Tibial nerve (tissue), 3 donors: ENCODE measurements at regions not wholly inside any gene's neighbourhood (a gene's known extent, or its start where the extent isn't known, plus 50 kb on each side); places are given as distances from the start of the nearest gene placed in this dataset.

Experiments
- EP300 ChIP-seq, 2 donors: sonication (generic); formaldehyde crosslinking; IDR thresholded peaks; one replicate each; pipeline ENCODE4 v1.6.1; 2017; ENCODE audit warnings: antibody characterized with exemption in 2 of 2, mild to moderate bottlenecking in 1 of 2
- POLR2A ChIP-seq, 2 donors: fragments of 450-650 bp; IDR thresholded peaks; one replicate each; pipeline ENCODE4 v1.6.1; 2017; ENCODE audit warnings: antibody characterized with exemption in 2 of 2, mild to moderate bottlenecking in 2 of 2, moderate library complexity in 2 of 2

GRCh38 chr12:124443931-124444712, 123.3 kb downstream of the NCOR2 start:
- TF ChIP-seq POLR2A (IDR thresholded peaks at IDR 0.05) = no peak
- TF ChIP-seq EP300 (IDR thresholded peaks at IDR 0.05) = no peak
